ENCODE measurements at regions not wholly inside any gene's neighbourhood (a gene's known extent, or its start where the extent isn't known, plus 50 kb on each side); places are given as distances from the start of the nearest gene placed in this dataset.

- no peaks in the 10 kb centered on the region; a peak in 2 of 4 replicates for H3K27me3 ChIP-seq (replicated peaks in 1 of 2; ENCODE audit: control insufficient read depth in 2 of 2, insufficient read depth in 2 of 2, low read length in 1 of 2)
- H2AFZ ChIP-seq (ENCODE audit: control insufficient read depth, low read depth, low read length): no peak overlapping the region
- TF ChIP-seq RELA (IDR thresholded peaks at IDR 0.05; ENCODE audit: borderline replicate concordance, partially characterized antibody): no peak
- no peak for TF ChIP-seq CBFB (IDR thresholded peaks at IDR 0.05; ENCODE audit: low read depth)
- TF ChIP-seq BCLAF1 (IDR thresholded peaks at IDR 0.05): no peak
- TF ChIP-seq SMAD5 (IDR thresholded peaks at IDR 0.05; ENCODE audit: low read depth): no peak
- TF ChIP-seq SMAD1 (IDR thresholded peaks at IDR 0.05; ENCODE audit: low read depth, partially characterized antibody): no peak
- no peak for TF ChIP-seq SIN3A (IDR thresholded peaks at IDR 0.05; ENCODE audit: low read depth, low read length)
- no peak for TF ChIP-seq CBX3 (IDR thresholded peaks at IDR 0.05; ENCODE audit: borderline replicate concordance, low read depth)
- TF ChIP-seq TCF12 (IDR thresholded peaks at IDR 0.05; ENCODE audit: low read depth, low read length): no peak
- TF ChIP-seq ZSCAN29 (IDR thresholded peaks at IDR 0.05): no peak
- TF ChIP-seq NKRF (conservative IDR thresholded peaks at IDR 0.05): no peak
- TF ChIP-seq ZBTB4 (CRISPR knock-in tag; IDR thresholded peaks at IDR 0.05): no peak
- TF ChIP-seq YY1 (IDR thresholded peaks at IDR 0.05; ENCODE audit: low read depth, low read length): no peak
- TF ChIP-seq MEF2B (IDR thresholded peaks at IDR 0.05; ENCODE audit: partially characterized antibody, poor library complexity, severe bottlenecking): no peak
- no peak for TF ChIP-seq GATAD2B (conservative IDR thresholded peaks at IDR 0.05; ENCODE audit: low read depth)
- POLR2A ChIA-PET: interaction anchor here (0.5 kb wide), 1 partner anchor 125 kb away, joined by 4 read pairs; no protein-coding TSS in a partner anchor
- SMC1A ChIA-PET (ENCODE audit: uncharacterized antibody, unreplicated experiment): interaction anchor here (1.2 kb wide), 2 partner anchors 10 to 30 kb away, joined by 3 read pairs; no protein-coding TSS in a partner anchor
- no peak for DNase-seq (ENCODE audit: low read depth, low spot score)
- H3K4me3 ChIP-seq: no peak overlapping the region
- no peaks in the 10 kb centered on the region for H3K36me3 ChIP-seq (ENCODE audit: control insufficient read depth in 2 of 2, insufficient read depth in 2 of 2, low read length in 1 of 2)
- WGBS (ENCODE audit: insufficient coverage, insufficient replicate concordance, low lambda C conversion rate, missing lambda C conversion rate): 47% methylated on average over 1 of the region's 1 CpG
- in situ Hi-C loops (cut with MboI) (no loop called here), intact Hi-C loops (cut with micrococcal nuclease; ENCODE audit: unreplicated experiment) (no loop called here)
- no peaks in the 10 kb centered on the region for H3K79me2 ChIP-seq (ENCODE audit: control insufficient read depth, insufficient read depth, low read length)
- no peaks in the 10 kb centered on the region for H3K4me1 ChIP-seq (ENCODE audit: control insufficient read depth, insufficient read depth, low read length)
- no peaks in the 10 kb centered on the region for H4K20me1 ChIP-seq (ENCODE audit: control insufficient read depth, insufficient read depth)
- no peak overlapping the region for H3K4me2 ChIP-seq (ENCODE audit: control insufficient read depth, insufficient read depth)
- H3K9ac ChIP-seq (ENCODE audit: control insufficient read depth, insufficient read depth, low read length): no peak overlapping the region
- H3K9me3 ChIP-seq (replicated peaks; ENCODE audit: control insufficient read depth, insufficient read depth, low read length): no peaks in the 10 kb centered on the region
- no peak overlapping the region for H3K27ac ChIP-seq (ENCODE audit: control insufficient read depth, insufficient read depth)
- BruUV-seq (replicated peaks): no TSS peak
- ATAC-seq: no peak
- CTCF ChIA-PET: interaction anchor here (0.6 to 1.5 kb wide), 4 partner anchors 9 to 86 kb away, joined by 3 to 4 read pairs (median 3); no protein-coding TSS in a partner anchor
- no peak for FAIRE-seq
- RAD21 ChIA-PET (ENCODE audit: unreplicated experiment): no interaction called here
Measured at GRCh38 chr2:42848265-42848664, 55.9 kb upstream of the HAAO start.
